ENCODE measurements at regions not wholly inside any gene's neighbourhood (a gene's known extent, or its start where the extent isn't known, plus 50 kb on each side); places are given as distances from the start of the nearest gene placed in this dataset.

GRCh38 chr2:51344886-51345285 is 313.0 kb upstream of the NRXN1 start:
- FAIRE-seq = no peak

GRCh38 chr2:51335087-51336058 is 303.4 kb upstream of the NRXN1 start:
- TF ChIP-seq EZH2 (IDR thresholded peaks at IDR 0.05; ENCODE audit: low read length) = no peak
- no peak for TF ChIP-seq CTCF (optimal IDR thresholded peaks at IDR 0.05 in 1 of 3, IDR thresholded peaks at IDR 0.05 in 1 of 3, conservative IDR thresholded peaks at IDR 0.05 in 1 of 3; ENCODE audit: extremely low read depth in 1 of 3, insufficient read depth in 2 of 3, low read length in 3 of 3)
- Histone ChIP-seq H3K9ac (ENCODE audit: control insufficient read depth, extremely low read depth, insufficient read depth, low read length) (no peak overlapping the region), H3K27me3 (ENCODE audit: control insufficient read depth, extremely low read depth, insufficient read depth, low read length) (no peaks in the 10 kb centered on the region), H3K27ac (ENCODE audit: control insufficient read depth, insufficient read depth, low read length) (no peak overlapping the region), H3K79me2 (ENCODE audit: control insufficient read depth, insufficient read depth, low read length) (no peaks in the 10 kb centered on the region), H3K36me3 (ENCODE audit: control insufficient read depth in 2 of 2, extremely low read depth in 1 of 2, insufficient read depth in 2 of 2, low read length in 2 of 2) (no peaks in the 10 kb centered on the region), H3K4me1 (ENCODE audit: control insufficient read depth, extremely low read depth, insufficient read depth, low read length) (no peaks in the 10 kb centered on the region), H3K9me1 (ENCODE audit: control insufficient read depth, extremely low read depth, insufficient read depth, low read length) (no peaks in the 10 kb centered on the region), H3K4me3 (ENCODE audit: control insufficient read depth in 2 of 3, extremely low read depth in 1 of 3, insufficient read depth in 2 of 3, low read depth in 1 of 3, low read length in 3 of 3) (no peak overlapping the region), H4K20me1 (ENCODE audit: control insufficient read depth, extremely low read depth, insufficient read depth, low read length) (no peaks in the 10 kb centered on the region), H2AFZ (ENCODE audit: control insufficient read depth, low read length) (no peak overlapping the region), H3K9me3 (ENCODE audit: control insufficient read depth, low read depth, low read length) (no peaks in the 10 kb centered on the region), H3K4me2 (ENCODE audit: control insufficient read depth, extremely low read depth, insufficient read depth, low read depth, low read length) (no peak overlapping the region)
- FAIRE-seq (no peak), DNase-seq (ENCODE audit: low read depth, low spot score) (no peak)
- dilution Hi-C loops (cut with MboI; ENCODE audit: extremely low pct_ligation_motif_present, low sequenced_read_pairs) = no loop called here

More at GRCh38 chr2:51344886-51345285, 313.0 kb upstream of the NRXN1 start:
- Histone ChIP-seq H2AFZ (ENCODE audit: control insufficient read depth, low read length) (no peak overlapping the region), H3K36me3 (ENCODE audit: control insufficient read depth in 2 of 2, extremely low read depth in 1 of 2, insufficient read depth in 2 of 2, low read length in 2 of 2) (no peaks in the 10 kb centered on the region), H3K27ac (ENCODE audit: control insufficient read depth, insufficient read depth, low read length) (no peak overlapping the region), H3K9me3 (ENCODE audit: control insufficient read depth, low read depth, low read length) (no peaks in the 10 kb centered on the region), H4K20me1 (ENCODE audit: control insufficient read depth, extremely low read depth, insufficient read depth, low read length) (no peaks in the 10 kb centered on the region), H3K4me2 (ENCODE audit: control insufficient read depth, extremely low read depth, insufficient read depth, low read depth, low read length) (no peak overlapping the region), H3K79me2 (ENCODE audit: control insufficient read depth, insufficient read depth, low read length) (no peaks in the 10 kb centered on the region), H3K4me3 (ENCODE audit: control insufficient read depth in 2 of 3, extremely low read depth in 1 of 3, insufficient read depth in 2 of 3, low read depth in 1 of 3, low read length in 3 of 3) (no peak overlapping the region), H3K9me1 (ENCODE audit: control insufficient read depth, extremely low read depth, insufficient read depth, low read length) (no peaks in the 10 kb centered on the region), H3K4me1 (ENCODE audit: control insufficient read depth, extremely low read depth, insufficient read depth, low read length) (no peaks in the 10 kb centered on the region), H3K9ac (ENCODE audit: control insufficient read depth, extremely low read depth, insufficient read depth, low read length) (no peak overlapping the region), H3K27me3 (ENCODE audit: control insufficient read depth, extremely low read depth, insufficient read depth, low read length) (no peaks in the 10 kb centered on the region)
- dilution Hi-C loops (cut with MboI; ENCODE audit: extremely low pct_ligation_motif_present, low sequenced_read_pairs) = no loop called here
- no peak for DNase-seq (ENCODE audit: low read depth, low spot score)
- TF ChIP-seq CTCF (optimal IDR thresholded peaks at IDR 0.05 in 1 of 3, IDR thresholded peaks at IDR 0.05 in 1 of 3, conservative IDR thresholded peaks at IDR 0.05 in 1 of 3; ENCODE audit: extremely low read depth in 1 of 3, insufficient read depth in 2 of 3, low read length in 3 of 3) (no peak), EZH2 (IDR thresholded peaks at IDR 0.05; ENCODE audit: low read length) (no peak)
